GM12801 (cell line): ENCODE measurements at regions not wholly inside any gene's neighbourhood (a gene's known extent, or its start where the extent isn't known, plus 50 kb on each side); places are given as distances from the start of the nearest gene placed in this dataset.

Experiments
- TF ChIP-seq, protein P1 (sequence below): IDR thresholded peaks from one replicate; pipeline ENCODE4 v1.5.1; 2011; ENCODE audit warnings: control low read depth; ENCODE audit not compliant: insufficient read length; ENCODE audit errors: extremely low read depth

DNA sequence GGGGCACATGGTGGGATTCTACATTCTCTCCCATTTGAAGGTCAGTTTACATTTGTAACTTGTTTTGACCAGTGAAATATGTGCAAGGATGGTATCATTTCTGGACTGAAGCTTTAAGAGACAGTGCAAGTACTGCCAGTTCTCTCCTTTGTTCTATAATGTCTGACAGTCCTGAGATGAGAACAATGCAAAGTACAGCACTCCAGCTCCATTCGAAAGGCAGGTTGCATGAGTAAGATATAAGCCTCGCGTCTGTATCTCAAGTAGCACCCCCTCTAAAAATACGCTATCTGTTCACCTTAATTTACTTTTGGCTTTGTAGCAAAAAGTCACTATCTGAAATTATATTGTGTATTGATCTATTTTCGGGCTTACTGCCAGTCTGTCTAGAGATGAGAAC is 1122.2 kb upstream of the TMEM132C start:
- TF ChIP-seq, protein P1, sequence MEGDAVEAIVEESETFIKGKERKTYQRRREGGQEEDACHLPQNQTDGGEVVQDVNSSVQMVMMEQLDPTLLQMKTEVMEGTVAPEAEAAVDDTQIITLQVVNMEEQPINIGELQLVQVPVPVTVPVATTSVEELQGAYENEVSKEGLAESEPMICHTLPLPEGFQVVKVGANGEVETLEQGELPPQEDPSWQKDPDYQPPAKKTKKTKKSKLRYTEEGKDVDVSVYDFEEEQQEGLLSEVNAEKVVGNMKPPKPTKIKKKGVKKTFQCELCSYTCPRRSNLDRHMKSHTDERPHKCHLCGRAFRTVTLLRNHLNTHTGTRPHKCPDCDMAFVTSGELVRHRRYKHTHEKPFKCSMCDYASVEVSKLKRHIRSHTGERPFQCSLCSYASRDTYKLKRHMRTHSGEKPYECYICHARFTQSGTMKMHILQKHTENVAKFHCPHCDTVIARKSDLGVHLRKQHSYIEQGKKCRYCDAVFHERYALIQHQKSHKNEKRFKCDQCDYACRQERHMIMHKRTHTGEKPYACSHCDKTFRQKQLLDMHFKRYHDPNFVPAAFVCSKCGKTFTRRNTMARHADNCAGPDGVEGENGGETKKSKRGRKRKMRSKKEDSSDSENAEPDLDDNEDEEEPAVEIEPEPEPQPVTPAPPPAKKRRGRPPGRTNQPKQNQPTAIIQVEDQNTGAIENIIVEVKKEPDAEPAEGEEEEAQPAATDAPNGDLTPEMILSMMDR: no peak

DNA sequence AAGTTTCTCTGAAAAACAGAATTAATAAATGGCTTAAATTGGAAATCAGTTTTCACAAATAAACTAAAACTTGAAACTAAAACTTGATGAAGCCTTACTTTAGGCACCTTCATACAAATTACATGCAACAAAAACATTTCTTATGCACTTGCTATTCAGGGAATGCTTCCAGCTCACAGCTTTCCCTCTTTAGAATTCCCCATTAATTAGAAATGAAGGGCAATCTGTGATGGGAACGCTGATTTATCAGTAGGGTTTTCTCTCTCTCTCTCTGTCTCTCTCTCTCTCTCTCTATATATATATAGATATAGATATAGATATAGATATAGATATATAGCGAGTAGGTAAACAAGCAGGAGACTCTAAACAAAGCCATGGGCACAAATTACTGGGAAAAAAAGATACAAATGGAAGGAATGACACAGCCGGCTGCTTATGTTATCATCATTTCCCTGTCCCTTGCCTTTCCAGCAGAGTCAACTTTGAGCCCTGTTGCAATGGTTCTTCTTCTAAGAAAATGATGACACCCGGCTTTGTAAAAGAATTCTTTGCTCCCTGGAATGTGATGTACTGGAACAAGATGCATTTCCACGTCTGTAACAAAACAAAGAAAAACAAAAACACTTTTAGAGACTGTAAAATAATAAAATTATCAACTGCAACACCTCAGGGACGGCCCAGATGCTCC is 1121.6 kb upstream of the TMEM132C start:
- TF ChIP-seq, protein P1: no peak

DNA sequence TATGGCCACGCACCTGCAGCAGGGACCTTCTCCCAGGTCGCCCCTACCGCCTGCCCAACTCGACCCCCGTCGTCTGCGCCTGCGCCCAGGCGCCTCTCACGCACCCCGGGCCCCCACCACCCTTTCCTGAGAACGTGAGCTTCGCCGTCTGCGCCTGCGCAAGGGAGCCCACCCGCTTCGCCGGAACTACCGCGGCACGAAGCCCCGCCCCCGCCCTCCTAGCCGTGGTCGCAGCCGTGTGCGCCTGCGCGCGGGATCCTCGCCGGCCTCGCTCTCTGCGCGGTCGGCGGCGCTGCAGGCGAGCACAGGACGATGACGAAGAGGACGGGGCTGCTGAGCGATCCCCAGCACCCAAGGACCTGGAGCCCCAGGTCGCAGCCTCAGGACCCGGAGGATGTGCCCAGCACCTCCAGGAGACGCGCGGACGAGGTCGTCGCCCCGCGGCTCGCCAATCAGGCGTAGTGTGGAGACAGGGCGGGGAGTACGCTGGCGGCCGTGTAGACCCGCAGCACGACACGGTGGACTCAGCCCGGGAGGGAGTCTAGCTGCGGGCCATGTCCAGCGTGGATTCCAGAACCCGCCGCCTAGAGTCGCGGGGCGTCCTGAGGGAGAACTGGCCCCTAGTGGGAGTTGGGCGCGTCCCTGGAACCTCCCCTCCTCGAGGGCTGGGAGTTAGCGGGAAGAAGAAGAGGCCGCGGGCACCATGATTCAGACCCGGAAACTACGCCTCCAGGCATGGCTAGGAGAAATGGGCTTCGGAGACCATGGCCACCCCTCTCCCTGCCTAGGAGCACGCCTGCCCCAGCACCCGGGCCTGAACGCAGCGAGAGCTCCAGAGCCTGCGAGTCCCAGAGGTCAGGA is 1120.8 kb upstream of the TMEM132C start:
- TF ChIP-seq, protein P1: no peak

DNA sequence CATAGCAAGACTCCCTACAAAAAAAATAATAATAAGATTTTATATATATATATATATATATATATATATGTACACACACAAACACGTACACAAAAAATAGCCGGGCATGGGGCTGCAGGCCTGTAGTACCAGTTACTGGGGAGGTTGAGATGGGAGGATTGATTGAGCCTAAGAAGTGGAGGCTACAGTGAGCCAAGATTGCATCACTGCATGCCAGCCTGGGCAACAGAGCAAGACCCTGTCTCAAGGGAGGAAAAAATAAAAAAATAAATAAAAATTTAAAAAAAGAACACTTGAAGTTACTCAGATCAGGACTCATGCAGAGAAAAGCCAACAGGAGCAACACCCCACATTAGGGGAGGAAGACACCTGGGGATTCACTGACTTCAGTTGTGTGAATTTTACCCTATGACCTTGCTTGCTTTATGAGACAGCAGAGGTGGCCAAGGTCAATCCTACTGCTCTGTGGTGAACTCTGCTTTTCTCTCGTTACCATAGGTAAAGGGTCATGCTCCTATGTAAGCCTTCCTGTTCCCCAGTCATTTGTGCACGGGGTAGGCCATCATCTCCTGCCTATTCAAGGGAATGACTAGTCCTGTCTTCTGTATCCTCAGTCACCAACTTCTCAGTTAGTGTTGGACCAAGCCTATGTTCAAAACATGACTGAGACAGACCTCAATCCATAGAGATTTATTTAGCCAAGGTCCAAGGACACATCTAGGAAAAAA is 1119.8 kb upstream of the TMEM132C start:
- TF ChIP-seq, protein P1: no peak

DNA sequence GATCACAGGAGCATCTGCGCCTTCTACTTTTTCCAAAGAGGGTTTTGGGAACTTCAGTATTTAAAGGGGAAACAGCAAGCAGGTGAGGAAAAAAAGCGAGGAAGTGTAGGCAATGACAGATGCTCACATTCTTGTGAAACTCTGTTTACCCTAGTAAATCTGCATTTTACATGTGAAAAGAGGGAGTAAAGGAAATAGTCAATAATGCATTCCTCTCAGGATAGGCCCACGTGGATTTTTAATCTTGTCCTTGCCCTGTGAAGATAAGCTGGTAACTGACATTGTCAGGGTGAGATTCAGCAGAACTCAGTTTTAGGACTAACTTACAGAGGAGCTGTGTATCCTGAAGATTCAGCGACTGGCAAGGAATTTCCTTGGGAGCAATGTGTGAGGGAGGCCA is 1119.2 kb upstream of the TMEM132C start:
- TF ChIP-seq, protein P1: no peak

DNA sequence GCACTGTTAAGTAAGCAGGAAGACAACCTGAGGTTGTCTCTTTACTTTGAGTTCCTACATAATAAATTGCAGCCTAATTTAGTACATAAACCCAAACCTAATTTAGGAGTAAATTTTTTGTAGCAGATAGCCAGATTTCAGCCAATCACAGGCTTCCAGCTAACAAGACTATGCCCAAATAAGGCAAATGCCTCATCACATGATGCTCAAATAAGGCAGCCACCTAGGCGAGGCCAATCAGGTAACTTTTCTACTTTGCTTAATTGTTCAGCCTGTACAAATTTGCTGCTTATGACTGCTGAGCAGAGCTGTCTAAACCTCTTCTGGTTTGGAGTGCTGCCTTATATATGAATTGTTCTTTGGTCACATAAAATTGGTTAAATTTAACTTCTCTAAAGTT is 1118.7 kb upstream of the TMEM132C start:
- TF ChIP-seq, protein P1: no peak
